H54 (cell line): ENCODE measurements at regions not wholly inside any gene's neighbourhood (a gene's known extent, or its start where the extent isn't known, plus 50 kb on each side); places are given as distances from the start of the nearest gene placed in this dataset.

ENCODE experiments used
- DNase-seq: peaks from one replicate; pipeline ENCODE4 v3.0.0; 2011; ENCODE audit warnings: low spot score, mixed read lengths; ENCODE audit not compliant: insufficient read length
- FAIRE-seq: peaks from 3 replicates; lab custom pipeline; 2011; peaks lifted over from hg19 to GRCh38; lab: Jason Lieb, UNC
- POLR2A ChIP-seq: IDR thresholded peaks from 2 replicates; pipeline ENCODE4 v1.6.1; 2011; ENCODE audit warnings: low read depth, mild to moderate bottlenecking, low read length

DNA sequence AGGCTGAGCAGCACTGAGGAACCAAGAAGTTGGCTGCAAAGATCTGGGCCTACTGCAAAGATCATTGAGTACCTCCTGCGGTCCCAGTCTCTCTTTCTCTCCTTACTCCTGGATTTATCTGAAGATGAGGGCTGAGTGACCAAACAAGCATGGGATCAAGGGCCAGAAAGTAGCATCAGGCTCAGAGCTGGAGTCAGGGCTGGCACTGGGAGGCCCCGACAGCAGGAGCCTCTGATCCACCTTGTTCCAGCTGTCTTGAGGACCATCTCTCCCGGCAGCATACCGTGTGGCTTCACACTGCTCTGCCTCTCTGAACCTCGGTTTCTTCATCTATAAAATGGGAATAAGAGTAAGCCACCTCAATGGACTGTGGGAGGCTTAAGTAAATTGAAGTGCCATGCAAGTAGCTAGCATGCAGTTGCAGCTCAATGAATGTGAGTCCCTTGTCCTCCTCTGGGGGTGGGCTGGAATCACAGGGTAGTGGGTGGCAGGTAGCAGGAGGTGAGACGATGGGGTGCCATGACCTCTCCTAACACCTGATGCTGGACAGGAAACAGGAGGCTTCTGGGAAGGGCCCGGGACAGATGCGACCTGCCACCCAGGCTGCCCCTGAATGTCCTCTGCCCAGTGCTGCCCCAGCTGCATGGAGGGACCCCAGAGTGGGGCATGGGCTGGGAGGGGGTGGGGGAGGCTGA is 52.5 kb upstream of the PRDM11 start:
- FAIRE-seq, result no peak
- no peak for TF ChIP-seq POLR2A
- no peak for DNase-seq

GRCh38 chr11:45094958-45095690 is 51.3 kb upstream of the PRDM11 start:
- no peak for DNase-seq
- FAIRE-seq, result no peak
- TF ChIP-seq POLR2A, result no peak

DNA sequence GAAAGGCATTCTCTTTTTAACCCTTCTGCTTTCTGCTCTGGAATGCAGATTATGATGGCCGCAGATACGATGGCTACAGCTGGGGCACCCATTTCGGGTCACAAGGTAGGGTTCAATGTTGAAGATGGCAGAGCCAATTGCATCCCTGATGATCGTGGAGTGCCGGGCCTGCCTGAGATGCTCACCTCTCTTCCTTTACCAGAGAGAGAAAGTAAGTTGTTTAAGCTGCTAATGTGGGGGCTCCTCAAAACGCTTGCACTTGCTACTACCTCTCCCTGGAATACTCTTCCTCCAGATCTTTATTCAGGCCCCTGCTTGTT is 50.8 kb upstream of the PRDM11 start:
- TF ChIP-seq POLR2A, result no peak
- no peak for FAIRE-seq
- DNase-seq, result no peak

GRCh38 chr11:45096636-45097035 is 49.8 kb upstream of the PRDM11 start:
- TF ChIP-seq POLR2A, result no peak
- DNase-seq, result no peak
- FAIRE-seq, result no peak
